Endothelial cell of umbilical vein (primary cell): ENCODE measurements at regions not wholly inside any gene's neighbourhood (a gene's known extent, or its start where the extent isn't known, plus 50 kb on each side); places are given as distances from the start of the nearest gene placed in this dataset.
A peak's percentile ranks its signal among the peaks of the same experiment; 100 is the strongest.

ENCODE experiments used
- BruUV-seq: library from RNA; stranded (reverse); fragments of 400-500 nt; replicated peaks from 2 replicates; lab custom pipeline; 2021; lab: Mats Ljungman, UMichigan
- CTCF ChIA-PET: fragments of 300-600, 350-600 bp; sonication (Branson Sonifier 250); formaldehyde crosslinking; loops from one replicate; lab custom pipeline; 2021; ENCODE audit warnings: antibody characterized with exemption, inconsistent platforms; lab: Charles Lee
- POLR2A ChIA-PET: fragments of 300-600, 350-600 bp; sonication (Branson Sonifier 250); formaldehyde crosslinking; loops from one replicate; lab custom pipeline; 2021; ENCODE audit warnings: antibody characterized with exemption, inconsistent platforms; lab: Charles Lee
- DNase-seq: peaks from one replicate; pipeline ENCODE4 v3.0.0-alpha.2; 2011; ENCODE audit warnings: low read depth, low spot score
- FAIRE-seq: peaks from 2 replicates; lab custom pipeline; 2011; peaks lifted over from hg19 to GRCh38; lab: Jason Lieb, UNC
- H2AFZ ChIP-seq: 2 replicates; pipeline ENCODE4 v1.6.0; 2012; ENCODE audit warnings: low read depth, low read length, control low read depth, inconsistent platforms
- H3K27ac ChIP-seq: 2 replicates; pipeline ENCODE4 v1.5.1; 2011; ENCODE audit warnings: low read depth, mild to moderate bottlenecking, control low read depth, low read length, moderate library complexity; ENCODE audit not compliant: insufficient read depth
- H3K27me3 ChIP-seq, 2 experiments: 2 replicates each; pipeline versions ENCODE4 v1.6.0 to v1.6.1; 2011; ENCODE audit warnings: low read length in 2 of 2, mixed read lengths in 1 of 2; ENCODE audit not compliant: control insufficient read depth in 2 of 2, insufficient read depth in 2 of 2
- H3K36me3 ChIP-seq, 2 experiments: 2 replicates in 1 of 2; 3 replicates in 1 of 2; pipeline ENCODE4 v1.5.1; 2011; ENCODE audit warnings: low read length in 2 of 2, mild to moderate bottlenecking in 1 of 2, moderate library complexity in 1 of 2; ENCODE audit not compliant: control insufficient read depth in 2 of 2, insufficient read depth in 2 of 2; ENCODE audit errors: extremely low read depth in 1 of 2
- H3K4me1 ChIP-seq: 3 replicates; pipeline ENCODE4 v1.5.1; 2011; ENCODE audit warnings: mild to moderate bottlenecking, low read length; ENCODE audit not compliant: control insufficient read depth, insufficient read depth; ENCODE audit errors: extremely low read depth
- H3K4me2 ChIP-seq: 2 replicates; pipeline ENCODE4 v1.6.1; 2011; ENCODE audit warnings: low read length, control low read depth, mixed read lengths; ENCODE audit not compliant: insufficient read depth
- H3K4me3 ChIP-seq, 3 experiments: fragments of 200-600 bp in 1 of 3; sonication (generic), shearing (Covaris generic) in 1 of 3; replicated peaks in 1 of 3; 2 replicates each; pipeline ENCODE4 v1.5.1; 2011 to 2016; ENCODE audit warnings: control low read depth in 3 of 3, low read length in 3 of 3, mild to moderate bottlenecking in 2 of 3, inconsistent platforms in 1 of 3, low read depth in 1 of 3, moderate library complexity in 1 of 3; ENCODE audit not compliant: insufficient read depth in 1 of 3
- H3K79me2 ChIP-seq: 2 replicates; pipeline ENCODE4 v1.6.0; 2012; ENCODE audit warnings: low read length, inconsistent platforms; ENCODE audit not compliant: control insufficient read depth, insufficient read depth
- H3K9ac ChIP-seq: replicated peaks from 2 replicates; pipeline ENCODE3; 2011; ENCODE audit warnings: low read length, control low read depth; ENCODE audit not compliant: insufficient read depth; ENCODE audit errors: extremely low read depth
- H3K9me1 ChIP-seq: replicated peaks from 3 replicates; pipeline ENCODE4 v1.6.0; 2011; ENCODE audit warnings: mild to moderate bottlenecking, low read length; ENCODE audit not compliant: control insufficient read depth, insufficient read depth; ENCODE audit errors: extremely low read depth
- H3K9me3 ChIP-seq: replicated peaks from 2 replicates; pipeline ENCODE4 v1.5.1; 2012; ENCODE audit warnings: low read length, inconsistent platforms; ENCODE audit not compliant: control insufficient read depth, insufficient read depth
- H4K20me1 ChIP-seq: replicated peaks from 2 replicates; pipeline ENCODE3; 2011; ENCODE audit warnings: mild to moderate bottlenecking, low read length; ENCODE audit not compliant: control insufficient read depth, insufficient read depth; ENCODE audit errors: extremely low read depth
- EZH2 ChIP-seq: IDR thresholded peaks from 2 replicates; pipeline ENCODE4 v1.6.1; 2012; ENCODE audit warnings: borderline replicate concordance, low read depth, mild to moderate bottlenecking, moderate library complexity, low read length, inconsistent platforms; ENCODE audit not compliant: severe bottlenecking
- FOS ChIP-seq: IDR thresholded peaks from 2 replicates; pipeline ENCODE4 v1.6.1; 2011; ENCODE audit warnings: mild to moderate bottlenecking, low read length, moderate library complexity, borderline replicate concordance; ENCODE audit not compliant: insufficient read depth
- GATA2 ChIP-seq: IDR thresholded peaks from 2 replicates; pipeline ENCODE4 v1.7.0; 2011; ENCODE audit warnings: low read depth, mild to moderate bottlenecking, moderate library complexity, mixed read lengths, low read length; ENCODE audit not compliant: insufficient read length, insufficient read depth
- JUN ChIP-seq: IDR thresholded peaks from 2 replicates; pipeline ENCODE4 v1.6.1; 2011; ENCODE audit warnings: borderline replicate concordance, low read depth; ENCODE audit not compliant: insufficient read length, insufficient read depth
- MYC ChIP-seq: IDR thresholded peaks from one replicate; pipeline ENCODE4 v1.6.1; 2011; ENCODE audit warnings: mild to moderate bottlenecking, low read depth, low read length
- POLR2A ChIP-seq: IDR thresholded peaks from 2 replicates; pipeline ENCODE4 v1.6.1; 2012; ENCODE audit warnings: low read depth, mild to moderate bottlenecking, control low read depth, low read length
- POLR2AphosphoS5 ChIP-seq: IDR thresholded peaks from 2 replicates; pipeline ENCODE4 v1.6.1; 2012; ENCODE audit warnings: low read depth, mild to moderate bottlenecking, control low read depth, low read length, moderate library complexity; ENCODE audit not compliant: insufficient read depth
- dilution Hi-C: fragments of 300-500 bp; cut with MboI; formaldehyde crosslinking; loops from one replicate; pipeline ENCODE4 v1.15.0; 2019; ENCODE audit warnings: low sequenced_read_pairs; ENCODE audit not compliant: extremely low pct_ligation_motif_present
- intact Hi-C: fragments of 100-400 bp; cut with micrococcal nuclease; formaldehyde crosslinking; loops from one replicate; pipeline ENCODE4 v1.10.0; 2022
- TF ChIP-seq, protein P1 (sequence below): IDR thresholded peaks from 2 replicates; pipeline ENCODE4 v1.6.1; 2011; ENCODE audit not compliant: insufficient read depth, insufficient read length
- TF ChIP-seq, protein P2 (sequence below), 2 donors: IDR thresholded peaks; 1 replicate in 1 of 2; 2 replicates in 1 of 2; pipeline ENCODE4 v1.5.1; 2011; ENCODE audit warnings: low read length in 2 of 2, mild to moderate bottlenecking in 2 of 2, moderate library complexity in 2 of 2, control low read depth in 1 of 2, inconsistent platforms in 1 of 2, low read depth in 1 of 2; ENCODE audit not compliant: insufficient read depth in 1 of 2; ENCODE audit errors: extremely low read depth in 1 of 2

DNA sequence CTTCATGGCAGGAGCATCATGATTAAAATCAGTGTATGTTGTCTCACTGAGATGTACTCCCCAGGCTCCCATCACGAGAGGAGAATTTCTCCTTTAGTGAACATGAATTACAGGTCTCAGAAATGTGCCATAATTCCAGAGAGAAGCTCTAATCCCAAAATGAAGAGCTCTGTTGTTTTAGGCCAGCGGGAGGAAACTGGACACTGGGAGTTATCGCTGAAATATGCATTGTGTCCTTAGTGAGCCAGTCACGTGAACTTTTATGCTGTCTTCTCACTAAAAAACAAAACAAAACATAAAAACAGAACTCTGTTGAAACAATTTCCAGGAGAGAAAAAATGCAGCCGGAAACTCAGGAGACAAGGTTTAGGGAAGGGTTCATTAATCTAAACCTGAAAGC, 315.7 kb upstream of the NT5E start:
- H3K79me2 ChIP-seq, result no peaks in the 10 kb centered on the region
- no peaks in the 10 kb centered on the region for H4K20me1 ChIP-seq
- H3K27ac ChIP-seq, result no peak overlapping the region
- no peak overlapping the region for H3K9ac ChIP-seq
- H3K9me1 ChIP-seq, result no peaks in the 10 kb centered on the region
- H2AFZ ChIP-seq, result no peak overlapping the region
- H3K36me3 ChIP-seq, result no peaks in the 10 kb centered on the region
- TF ChIP-seq, protein P1, sequence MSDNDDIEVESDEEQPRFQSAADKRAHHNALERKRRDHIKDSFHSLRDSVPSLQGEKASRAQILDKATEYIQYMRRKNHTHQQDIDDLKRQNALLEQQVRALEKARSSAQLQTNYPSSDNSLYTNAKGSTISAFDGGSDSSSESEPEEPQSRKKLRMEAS, result no peak
- TF ChIP-seq JUN, result no peak
- TF ChIP-seq FOS, result no peak
- no peak for TF ChIP-seq POLR2AphosphoS5
- no peak for TF ChIP-seq MYC
- TF ChIP-seq, protein P2, sequence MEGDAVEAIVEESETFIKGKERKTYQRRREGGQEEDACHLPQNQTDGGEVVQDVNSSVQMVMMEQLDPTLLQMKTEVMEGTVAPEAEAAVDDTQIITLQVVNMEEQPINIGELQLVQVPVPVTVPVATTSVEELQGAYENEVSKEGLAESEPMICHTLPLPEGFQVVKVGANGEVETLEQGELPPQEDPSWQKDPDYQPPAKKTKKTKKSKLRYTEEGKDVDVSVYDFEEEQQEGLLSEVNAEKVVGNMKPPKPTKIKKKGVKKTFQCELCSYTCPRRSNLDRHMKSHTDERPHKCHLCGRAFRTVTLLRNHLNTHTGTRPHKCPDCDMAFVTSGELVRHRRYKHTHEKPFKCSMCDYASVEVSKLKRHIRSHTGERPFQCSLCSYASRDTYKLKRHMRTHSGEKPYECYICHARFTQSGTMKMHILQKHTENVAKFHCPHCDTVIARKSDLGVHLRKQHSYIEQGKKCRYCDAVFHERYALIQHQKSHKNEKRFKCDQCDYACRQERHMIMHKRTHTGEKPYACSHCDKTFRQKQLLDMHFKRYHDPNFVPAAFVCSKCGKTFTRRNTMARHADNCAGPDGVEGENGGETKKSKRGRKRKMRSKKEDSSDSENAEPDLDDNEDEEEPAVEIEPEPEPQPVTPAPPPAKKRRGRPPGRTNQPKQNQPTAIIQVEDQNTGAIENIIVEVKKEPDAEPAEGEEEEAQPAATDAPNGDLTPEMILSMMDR (IDR thresholded peaks at IDR 0.05; ENCODE audit: extremely low read depth in 1 of 2, insufficient read depth in 1 of 2, low read depth in 1 of 2, low read length in 2 of 2), result no peak
- no peak for TF ChIP-seq POLR2A
- no peak for TF ChIP-seq GATA2
- no peak for TF ChIP-seq EZH2
- ChIA-PET CTCF (no interaction called here), POLR2A (no interaction called here)
- DNase-seq (no peak), FAIRE-seq (peak; percentile 12)
- dilution Hi-C loops, result no loop called here
- no peaks in the 10 kb centered on the region for H3K4me1 ChIP-seq
- no TSS peak for BruUV-seq
- no peak overlapping the region for H3K4me2 ChIP-seq
- no peaks in the 10 kb centered on the region for H3K27me3 ChIP-seq
- intact Hi-C loops, result no loop called here
- H3K9me3 ChIP-seq, result no peaks in the 10 kb centered on the region
- H3K4me3 ChIP-seq, result no peak overlapping the region
